BJ (cell line): ENCODE measurements at regions not wholly inside any gene's neighbourhood (a gene's known extent, or its start where the extent isn't known, plus 50 kb on each side); places are given as distances from the start of the nearest gene placed in this dataset.

Source experiments
- CTCF ChIA-PET: fragments of 350-600 bp; formaldehyde crosslinking; extraction: SDS; loops from one replicate; lab custom pipeline; 2021; ENCODE audit warnings: antibody characterized with exemption, inconsistent platforms; lab: Yijun Ruan, JAX
- POLR2A ChIA-PET: fragments of 300-600 bp; sonication (Branson Sonifier 250); formaldehyde crosslinking; extraction: SDS; loops from one replicate; lab custom pipeline; 2021; ENCODE audit warnings: antibody characterized with exemption; lab: Charles Lee
- DNase-seq: peaks from one replicate; pipeline ENCODE4 v3.0.0-alpha.2; 2011; ENCODE audit warnings: low read depth
- H3K27me3 ChIP-seq: 2 replicates; pipeline ENCODE4 v1.6.0; 2011; ENCODE audit warnings: low read length; ENCODE audit not compliant: control insufficient read depth, insufficient read depth
- H3K36me3 ChIP-seq: 2 replicates; pipeline ENCODE4 v1.5.1; 2011; ENCODE audit warnings: low read length; ENCODE audit not compliant: control insufficient read depth, insufficient read depth
- H3K4me3 ChIP-seq: 2 replicates; pipeline ENCODE4 v1.5.1; 2011; ENCODE audit warnings: low read depth, mild to moderate bottlenecking, control low read depth, low read length
- TF ChIP-seq, protein P1 (sequence below): IDR thresholded peaks from 2 replicates; pipeline ENCODE4 v1.5.1; 2011; ENCODE audit warnings: low read depth, mild to moderate bottlenecking, control low read depth, inconsistent platforms, low read length, moderate library complexity; ENCODE audit not compliant: insufficient read depth

DNA sequence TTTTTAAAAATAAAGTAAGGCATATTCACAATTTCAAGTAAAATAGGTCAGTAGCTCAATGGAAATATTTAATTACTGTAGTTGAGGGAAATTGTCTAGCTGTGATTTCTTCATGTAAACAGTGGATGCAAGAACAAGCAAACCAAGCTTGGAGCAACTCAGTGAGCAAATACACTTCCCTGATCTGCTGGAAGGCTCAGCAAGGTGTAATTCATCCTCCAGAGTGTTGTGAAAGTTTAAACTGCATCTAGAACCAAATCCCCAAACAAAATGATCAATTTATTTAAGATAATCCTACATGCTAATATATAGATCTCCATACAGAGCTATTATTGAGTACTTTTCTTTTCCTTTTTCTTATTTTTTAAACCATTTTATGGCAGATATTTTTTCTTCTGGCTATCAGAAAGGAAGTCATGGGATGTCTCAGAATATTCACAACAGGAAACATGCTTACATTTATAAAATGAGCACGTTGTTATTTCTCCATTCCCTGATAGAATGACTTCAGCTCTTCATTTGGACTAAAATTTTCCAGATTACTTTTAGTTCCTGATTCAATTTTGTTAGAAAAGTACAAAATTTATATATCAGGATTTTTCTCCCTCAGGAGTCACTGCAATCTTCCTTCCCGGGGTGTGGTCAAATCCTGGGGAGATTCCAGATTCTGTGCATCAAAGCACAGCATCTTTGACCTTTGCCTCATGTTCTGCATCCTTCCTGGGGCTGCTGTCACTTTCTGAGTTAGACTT is 219.2 kb upstream of the ELL2 start:
- CTCF ChIA-PET: no interaction called here
- Histone ChIP-seq H3K27me3 (no peaks in the 10 kb centered on the region), H3K36me3 (no peaks in the 10 kb centered on the region), H3K4me3 (no peak overlapping the region)
- POLR2A ChIA-PET: no interaction called here
- no peak for DNase-seq
- TF ChIP-seq, protein P1, sequence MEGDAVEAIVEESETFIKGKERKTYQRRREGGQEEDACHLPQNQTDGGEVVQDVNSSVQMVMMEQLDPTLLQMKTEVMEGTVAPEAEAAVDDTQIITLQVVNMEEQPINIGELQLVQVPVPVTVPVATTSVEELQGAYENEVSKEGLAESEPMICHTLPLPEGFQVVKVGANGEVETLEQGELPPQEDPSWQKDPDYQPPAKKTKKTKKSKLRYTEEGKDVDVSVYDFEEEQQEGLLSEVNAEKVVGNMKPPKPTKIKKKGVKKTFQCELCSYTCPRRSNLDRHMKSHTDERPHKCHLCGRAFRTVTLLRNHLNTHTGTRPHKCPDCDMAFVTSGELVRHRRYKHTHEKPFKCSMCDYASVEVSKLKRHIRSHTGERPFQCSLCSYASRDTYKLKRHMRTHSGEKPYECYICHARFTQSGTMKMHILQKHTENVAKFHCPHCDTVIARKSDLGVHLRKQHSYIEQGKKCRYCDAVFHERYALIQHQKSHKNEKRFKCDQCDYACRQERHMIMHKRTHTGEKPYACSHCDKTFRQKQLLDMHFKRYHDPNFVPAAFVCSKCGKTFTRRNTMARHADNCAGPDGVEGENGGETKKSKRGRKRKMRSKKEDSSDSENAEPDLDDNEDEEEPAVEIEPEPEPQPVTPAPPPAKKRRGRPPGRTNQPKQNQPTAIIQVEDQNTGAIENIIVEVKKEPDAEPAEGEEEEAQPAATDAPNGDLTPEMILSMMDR: no peak

GRCh38 chr5:96177303-96177869 is 215.7 kb upstream of the ELL2 start:
- POLR2A ChIA-PET: no interaction called here
- H3K27me3 ChIP-seq: no peaks in the 10 kb centered on the region
- no peak overlapping the region for H3K4me3 ChIP-seq
- peak; percentile 62 for DNase-seq
- TF ChIP-seq, protein P1: no peak
- no peaks in the 10 kb centered on the region for H3K36me3 ChIP-seq
- CTCF ChIA-PET: interaction anchor here (0.6 to 0.8 kb wide), 4 partner anchors 12 to 390 kb away, joined by 3 read pairs; no protein-coding TSS in a partner anchor

GRCh38 chr5:96176022-96176421 is 214.4 kb upstream of the ELL2 start:
- DNase-seq: no peak
- ChIA-PET CTCF (interaction anchor here (0.6 to 0.9 kb wide), 2 partner anchors 16 to 102 kb away, joined by 3 read pairs; no protein-coding TSS in a partner anchor), POLR2A (no interaction called here)
- Histone ChIP-seq H3K36me3 (no peaks in the 10 kb centered on the region), H3K27me3 (no peaks in the 10 kb centered on the region), H3K4me3 (no peak overlapping the region)
- TF ChIP-seq, protein P1: no peak

GRCh38 chr5:96175090-96175489 is 213.4 kb upstream of the ELL2 start:
- TF ChIP-seq, protein P1: no peak
- ChIA-PET CTCF (no interaction called here), POLR2A (no interaction called here)
- Histone ChIP-seq H3K36me3 (no peaks in the 10 kb centered on the region), H3K27me3 (no peaks in the 10 kb centered on the region), H3K4me3 (no peak overlapping the region)
- no peak for DNase-seq

GRCh38 chr5:96173366-96173765 is 211.7 kb upstream of the ELL2 start:
- ChIA-PET POLR2A (no interaction called here), CTCF (interaction anchor here (1.0 to 2.0 kb wide), 2 partner anchors 14 to 163 kb away, joined by 3 to 4 read pairs; no protein-coding TSS in a partner anchor)
- Histone ChIP-seq H3K27me3 (no peaks in the 10 kb centered on the region), H3K4me3 (no peak overlapping the region), H3K36me3 (no peaks in the 10 kb centered on the region)
- TF ChIP-seq, protein P1: no peak
- DNase-seq: no peak
